Fibroblast of lung (primary cell): ENCODE measurements at regions not wholly inside any gene's neighbourhood (a gene's known extent, or its start where the extent isn't known, plus 50 kb on each side); places are given as distances from the start of the nearest gene placed in this dataset.

Experiments used
- DNase-seq, 2 donors: peaks; one replicate each; pipeline versions ENCODE4 v3.0.0 to v3.0.0-alpha.2; 2010; ENCODE audit warnings: low read depth in 2 of 2
- H2AFZ ChIP-seq: 2 replicates; pipeline ENCODE4 v1.5.1; 2012; ENCODE audit warnings: low read length, control low read depth, inconsistent platforms
- H3K27ac ChIP-seq: 2 replicates; pipeline ENCODE4 v1.5.1; 2011; ENCODE audit warnings: low read length, control low read depth; ENCODE audit not compliant: insufficient read depth
- H3K27me3 ChIP-seq: 2 replicates; pipeline ENCODE4 v1.5.1; 2011; ENCODE audit warnings: mild to moderate bottlenecking, low read length; ENCODE audit not compliant: control insufficient read depth, insufficient read depth
- H3K36me3 ChIP-seq: 2 replicates; pipeline ENCODE4 v1.5.1; 2011; ENCODE audit warnings: low read length; ENCODE audit not compliant: control insufficient read depth, insufficient read depth
- H3K4me1 ChIP-seq: 2 replicates; pipeline ENCODE4 v1.5.1; 2011; ENCODE audit warnings: low read length; ENCODE audit not compliant: control insufficient read depth, insufficient read depth; ENCODE audit errors: extremely low read depth
- H3K4me2 ChIP-seq: 2 replicates; pipeline ENCODE4 v1.5.1; 2011; ENCODE audit warnings: low read length, control low read depth; ENCODE audit not compliant: insufficient read depth; ENCODE audit errors: extremely low read depth
- H3K4me3 ChIP-seq, 4 experiments: fragments of 200-600 bp in 1 of 4; sonication (generic) in 1 of 4; replicated peaks in 1 of 4; 2 replicates each; pipeline ENCODE4 v1.5.1; 2011 to 2016; ENCODE audit warnings: low read length in 4 of 4, low read depth in 3 of 4, mild to moderate bottlenecking in 3 of 4, control low read depth in 2 of 4, inconsistent platforms in 1 of 4, mixed read lengths in 1 of 4; ENCODE audit not compliant: insufficient read depth in 1 of 4; ENCODE audit errors: control extremely low read depth in 1 of 4
- H3K79me2 ChIP-seq: 2 replicates; pipeline ENCODE4 v1.5.1; 2012; ENCODE audit warnings: mild to moderate bottlenecking, low read length, inconsistent platforms; ENCODE audit not compliant: control insufficient read depth, insufficient read depth
- H3K9ac ChIP-seq: 2 replicates; pipeline ENCODE4 v1.5.1; 2011; ENCODE audit warnings: mild to moderate bottlenecking, low read length, control low read depth; ENCODE audit not compliant: insufficient read depth
- H3K9me3 ChIP-seq: 2 replicates; pipeline ENCODE4 v1.5.1; 2012; ENCODE audit warnings: low read depth, low read length; ENCODE audit not compliant: control insufficient read depth, insufficient read depth
- H4K20me1 ChIP-seq: 2 replicates; pipeline ENCODE4 v1.5.1; 2011; ENCODE audit warnings: low read length; ENCODE audit not compliant: control insufficient read depth, insufficient read depth; ENCODE audit errors: extremely low read depth
- EZH2 ChIP-seq: IDR thresholded peaks from 2 replicates; pipeline ENCODE4 v1.5.1; 2012; ENCODE audit warnings: low read length, control low read depth, mild to moderate bottlenecking; ENCODE audit errors: missing control alignments
- TF ChIP-seq, protein P1 (sequence below), 2 donors: IDR thresholded peaks in 1 of 2; conservative IDR thresholded peaks in 1 of 2; 1 replicate in 1 of 2; 2 replicates in 1 of 2; pipeline ENCODE4 v1.5.1; 2011 to 2012; ENCODE audit warnings: low read length in 2 of 2, control low read depth in 1 of 2, inconsistent platforms in 1 of 2, low read depth in 1 of 2, mild to moderate bottlenecking in 1 of 2

DNA sequence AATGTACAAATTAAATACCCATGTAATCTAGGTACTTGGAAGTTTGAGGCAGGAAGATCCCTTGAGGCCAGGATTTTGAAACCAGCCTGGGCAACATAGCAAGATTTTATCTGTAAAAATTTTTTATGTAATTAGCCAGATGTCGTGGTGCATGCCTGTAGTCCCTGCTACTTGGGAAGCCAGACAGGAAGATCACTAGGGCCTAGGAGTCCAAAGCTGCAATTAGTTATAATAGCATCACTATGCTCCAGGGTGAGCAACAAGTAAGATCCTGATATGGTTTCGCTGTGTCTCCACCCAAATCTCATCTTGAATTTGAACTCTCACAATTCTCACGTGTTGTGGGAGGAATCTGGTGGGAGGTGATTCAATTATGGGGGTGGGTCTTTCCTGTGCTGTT lies 535.8 kb downstream of the TENT5A start:
- TF ChIP-seq EZH2 = no peak
- TF ChIP-seq, protein P1, sequence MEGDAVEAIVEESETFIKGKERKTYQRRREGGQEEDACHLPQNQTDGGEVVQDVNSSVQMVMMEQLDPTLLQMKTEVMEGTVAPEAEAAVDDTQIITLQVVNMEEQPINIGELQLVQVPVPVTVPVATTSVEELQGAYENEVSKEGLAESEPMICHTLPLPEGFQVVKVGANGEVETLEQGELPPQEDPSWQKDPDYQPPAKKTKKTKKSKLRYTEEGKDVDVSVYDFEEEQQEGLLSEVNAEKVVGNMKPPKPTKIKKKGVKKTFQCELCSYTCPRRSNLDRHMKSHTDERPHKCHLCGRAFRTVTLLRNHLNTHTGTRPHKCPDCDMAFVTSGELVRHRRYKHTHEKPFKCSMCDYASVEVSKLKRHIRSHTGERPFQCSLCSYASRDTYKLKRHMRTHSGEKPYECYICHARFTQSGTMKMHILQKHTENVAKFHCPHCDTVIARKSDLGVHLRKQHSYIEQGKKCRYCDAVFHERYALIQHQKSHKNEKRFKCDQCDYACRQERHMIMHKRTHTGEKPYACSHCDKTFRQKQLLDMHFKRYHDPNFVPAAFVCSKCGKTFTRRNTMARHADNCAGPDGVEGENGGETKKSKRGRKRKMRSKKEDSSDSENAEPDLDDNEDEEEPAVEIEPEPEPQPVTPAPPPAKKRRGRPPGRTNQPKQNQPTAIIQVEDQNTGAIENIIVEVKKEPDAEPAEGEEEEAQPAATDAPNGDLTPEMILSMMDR (conservative IDR thresholded peaks at IDR 0.05 in 1 of 2, IDR thresholded peaks at IDR 0.05 in 1 of 2; ENCODE audit: low read depth in 1 of 2, low read length in 2 of 2) = no peak
- Histone ChIP-seq H3K9ac (no peak overlapping the region), H3K9me3 (no peaks in the 10 kb centered on the region), H3K4me2 (no peak overlapping the region), H3K4me3 (no peak overlapping the region), H2AFZ (no peak overlapping the region), H3K27ac (no peak overlapping the region), H3K79me2 (no peaks in the 10 kb centered on the region), H3K27me3 (no peaks in the 10 kb centered on the region), H3K36me3 (no peaks in the 10 kb centered on the region), H4K20me1 (no peaks in the 10 kb centered on the region), H3K4me1 (no peaks in the 10 kb centered on the region)
- DNase-seq = no peak

DNA sequence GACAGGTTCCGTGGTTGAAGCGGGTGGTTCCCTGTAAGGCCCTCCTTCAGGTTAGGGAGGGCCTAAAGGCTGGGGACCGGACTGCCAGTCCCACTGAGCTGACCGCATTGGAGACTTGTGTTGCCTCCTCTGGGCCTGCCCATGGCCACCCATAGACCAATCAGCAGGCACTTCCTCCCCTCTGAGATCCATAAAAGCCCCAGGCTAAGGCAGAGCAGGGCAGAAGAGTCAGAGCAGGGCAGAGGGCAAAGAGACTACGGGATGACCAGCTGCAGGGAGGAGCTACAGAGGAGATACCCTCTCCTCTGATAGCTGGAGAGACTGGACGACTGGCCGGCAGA lies 537.4 kb downstream of the TENT5A start:
- no peak overlapping the region for H3K9ac ChIP-seq
- no peaks in the 10 kb centered on the region for H3K79me2 ChIP-seq
- TF ChIP-seq EZH2 = no peak
- TF ChIP-seq, protein P1 (conservative IDR thresholded peaks at IDR 0.05 in 1 of 2, IDR thresholded peaks at IDR 0.05 in 1 of 2; ENCODE audit: low read depth in 1 of 2, low read length in 2 of 2) = no peak
- H2AFZ ChIP-seq = no peak overlapping the region
- no peaks in the 10 kb centered on the region for H3K27me3 ChIP-seq
- no peak overlapping the region for H3K4me3 ChIP-seq
- no peaks in the 10 kb centered on the region for H3K36me3 ChIP-seq
- no peak overlapping the region for H3K4me2 ChIP-seq
- no peaks in the 10 kb centered on the region for H3K4me1 ChIP-seq
- H3K9me3 ChIP-seq = no peaks in the 10 kb centered on the region
- no peak overlapping the region for H3K27ac ChIP-seq
- no peaks in the 10 kb centered on the region for H4K20me1 ChIP-seq
- no peak for DNase-seq

DNA sequence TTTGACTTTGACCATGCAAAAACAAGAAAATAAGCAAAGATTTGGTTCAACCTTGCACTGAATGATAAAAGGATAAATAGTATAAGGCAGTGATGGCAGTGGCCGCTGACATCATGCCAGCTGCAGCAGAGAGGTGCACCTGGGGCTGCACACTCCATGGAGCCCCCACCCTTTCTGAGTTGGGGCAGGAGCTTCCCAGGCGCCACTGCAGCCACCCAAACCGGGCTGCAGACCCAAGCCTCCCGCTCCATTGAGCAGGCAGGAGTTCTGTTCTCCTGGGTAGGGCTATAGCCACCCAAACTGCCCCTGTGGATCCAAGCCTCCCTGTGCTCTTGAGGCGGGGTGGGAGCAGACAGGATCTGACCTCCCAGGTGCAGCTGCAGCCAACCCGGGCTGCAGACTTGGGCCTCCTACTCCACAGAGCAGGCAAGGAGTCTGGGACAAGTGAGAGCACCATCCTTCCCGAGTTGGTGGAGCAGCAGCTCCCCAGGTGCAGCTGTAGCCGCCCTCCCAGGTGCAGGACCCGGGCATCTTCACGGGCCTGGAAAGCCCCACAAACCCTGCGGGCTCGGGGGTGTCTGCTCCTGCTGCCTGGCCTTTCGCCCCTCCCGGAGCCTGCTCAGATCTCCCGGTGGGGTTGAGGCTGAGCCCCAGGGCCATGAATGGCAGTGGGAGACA lies 537.9 kb downstream of the TENT5A start:
- H3K9ac ChIP-seq = no peak overlapping the region
- H3K27ac ChIP-seq = no peak overlapping the region
- DNase-seq = no peak
- H3K27me3 ChIP-seq = no peaks in the 10 kb centered on the region
- TF ChIP-seq EZH2 = no peak
- TF ChIP-seq, protein P1 (conservative IDR thresholded peaks at IDR 0.05 in 1 of 2, IDR thresholded peaks at IDR 0.05 in 1 of 2; ENCODE audit: low read depth in 1 of 2, low read length in 2 of 2) = no peak
- H3K4me1 ChIP-seq = no peaks in the 10 kb centered on the region
- no peaks in the 10 kb centered on the region for H3K36me3 ChIP-seq
- no peak overlapping the region for H2AFZ ChIP-seq
- no peaks in the 10 kb centered on the region for H3K9me3 ChIP-seq
- no peak overlapping the region for H3K4me2 ChIP-seq
- H3K4me3 ChIP-seq = no peak overlapping the region
- H4K20me1 ChIP-seq = no peaks in the 10 kb centered on the region
- no peaks in the 10 kb centered on the region for H3K79me2 ChIP-seq
